HepG2 (cell line): ENCODE measurements at regions not wholly inside any gene's neighbourhood (a gene's known extent, or its start where the extent isn't known, plus 50 kb on each side); places are given as distances from the start of the nearest gene placed in this dataset.

ENCODE experiments used
- ATAC-seq: fragments of 200-7000 bp; cut with Tn5 transposase; 3 replicates; pipeline ENCODE4 v1.9.1; 2020; ENCODE audit warnings: mild to moderate bottlenecking, moderate library complexity
- BruUV-seq: library from RNA; stranded (reverse); fragments of 400-500 nt; replicated peaks from 2 replicates; lab custom pipeline; 2021; lab: Mats Ljungman, UMichigan
- CTCF ChIA-PET: fragments of 300-600 bp; formaldehyde crosslinking; extraction: SDS; loops from one replicate; lab custom pipeline; 2021; ENCODE audit warnings: low total read pairs, inconsistent platforms, low intra/inter-chr PET ratio; lab: Yijun Ruan, JAX
- POLR2A ChIA-PET: fragments of 350-600 bp; sonication (Branson Sonifier 250); formaldehyde crosslinking; loops from one replicate; lab custom pipeline; 2020; ENCODE audit warnings: antibody characterized with exemption, inconsistent platforms; lab: Yijun Ruan, JAX
- DNase-seq: peaks from one replicate; pipeline ENCODE4 v3.0.0-alpha.2; 2015; ENCODE audit warnings: low spot score
- FAIRE-seq: peaks from 3 replicates; lab custom pipeline; 2011; peaks lifted over from hg19 to GRCh38; lab: Jason Lieb, UNC
- H2AFZ ChIP-seq: one replicate; pipeline ENCODE4 v1.6.1; 2011; ENCODE audit warnings: low read length, inconsistent platforms
- H3K27ac ChIP-seq: fragments of 300-600 bp; 3 replicates; pipeline ENCODE4 v1.8.0; 2011; ENCODE audit warnings: mixed run types, mild to moderate bottlenecking, mixed read lengths, low read length, inconsistent platforms; ENCODE audit not compliant: insufficient read depth; ENCODE audit errors: extremely low read length
- H3K27me3 ChIP-seq, 2 experiments: fragments of 200-600 bp in 1 of 2; 2 replicates in 1 of 2; 3 replicates in 1 of 2; pipeline versions ENCODE4 v1.6.0 to v1.8.0; 2011; ENCODE audit warnings: low read length in 2 of 2, mild to moderate bottlenecking in 2 of 2, moderate library complexity in 2 of 2, inconsistent platforms in 1 of 2; ENCODE audit not compliant: insufficient read depth in 2 of 2, control insufficient read depth in 1 of 2
- H3K36me3 ChIP-seq, 2 experiments: fragments of 200-600 bp in 1 of 2; replicated peaks in 1 of 2; 2 replicates in 1 of 2; 3 replicates in 1 of 2; pipeline versions ENCODE4 v1.5.1 to v1.8.0; 2011; ENCODE audit warnings: low read length in 2 of 2, inconsistent platforms in 1 of 2; ENCODE audit not compliant: insufficient read depth in 2 of 2, control insufficient read depth in 1 of 2
- H3K4me1 ChIP-seq: 2 replicates; pipeline ENCODE4 v1.5.1; 2012; ENCODE audit warnings: low read length, inconsistent platforms; ENCODE audit not compliant: insufficient read depth
- H3K4me2 ChIP-seq: 2 replicates; pipeline ENCODE4 v1.6.0; 2011; ENCODE audit warnings: low read depth, low read length, inconsistent platforms
- H3K4me3 ChIP-seq, 3 experiments: fragments of 200-600 bp in 1 of 3; sonication (generic), shearing (Covaris generic) in 1 of 3; replicated peaks in 1 of 3; 2 replicates each; pipeline ENCODE4 v1.5.1; 2011 to 2016; ENCODE audit warnings: low read length in 3 of 3, inconsistent platforms in 2 of 3, low read depth in 2 of 3, mild to moderate bottlenecking in 2 of 3, control low read depth in 1 of 3, mixed read lengths in 1 of 3; ENCODE audit not compliant: insufficient read depth in 1 of 3
- H3K79me2 ChIP-seq: one replicate; pipeline ENCODE4 v1.6.1; 2011; ENCODE audit warnings: low read length, inconsistent platforms; ENCODE audit not compliant: insufficient read depth
- H3K9ac ChIP-seq: 2 replicates; pipeline ENCODE4 v1.6.0; 2011; ENCODE audit warnings: mild to moderate bottlenecking, low read depth, low read length, inconsistent platforms; ENCODE audit not compliant: insufficient read depth
- H3K9me3 ChIP-seq: 2 replicates; pipeline ENCODE4 v1.5.1; 2012; ENCODE audit warnings: mild to moderate bottlenecking, low read length
- H4K20me1 ChIP-seq: 2 replicates; pipeline ENCODE4 v1.6.0; 2011; ENCODE audit warnings: inconsistent platforms, mild to moderate bottlenecking, low read length, moderate library complexity; ENCODE audit not compliant: insufficient read depth
- STAG1 ChIP-seq: sonication (generic); formaldehyde crosslinking; IDR thresholded peaks from 2 replicates; pipeline ENCODE4 v1.4.0; 2020; ENCODE audit warnings: missing genetic modification reagents
- WGBS: methylation state at CpG from one replicate; pipeline ENCODE4 v1.1.6; 2017; ENCODE audit warnings: low lambda C conversion rate; 5-methylcytosine and 5-hydroxymethylcytosine counted together
- in situ Hi-C: cut with HindIII; loops from 2 replicates; pipeline ENCODE4 v1.10.0; 2017; ENCODE audit warnings: low pct_unique_long_range_greater_than_20kb; ENCODE audit not compliant: extremely low pct_ligation_motif_present
- intact Hi-C: fragments of 100-400 bp; cut with micrococcal nuclease; formaldehyde crosslinking; loops from one replicate; pipeline ENCODE4 v1.10.0; 2022; ENCODE audit not compliant: unreplicated experiment
- TF ChIP-seq, protein P1 (sequence below): sonication (generic); formaldehyde crosslinking; IDR thresholded peaks from 2 replicates; pipeline ENCODE4 v1.5.0; 2020; ENCODE audit warnings: mild to moderate bottlenecking, missing genetic modification reagents, moderate library complexity
- TF ChIP-seq, protein P2 (sequence below): sonication (generic); formaldehyde crosslinking; IDR thresholded peaks from 2 replicates; pipeline ENCODE4 v1.5.0; 2020; ENCODE audit warnings: mild to moderate bottlenecking, low read depth, missing genetic modification reagents, borderline replicate concordance
- TF ChIP-seq, protein P3 (sequence below): IDR thresholded peaks from 2 replicates; pipeline ENCODE4 v1.4.0; 2020; ENCODE audit warnings: mild to moderate bottlenecking, missing genetic modification reagents

DNA sequence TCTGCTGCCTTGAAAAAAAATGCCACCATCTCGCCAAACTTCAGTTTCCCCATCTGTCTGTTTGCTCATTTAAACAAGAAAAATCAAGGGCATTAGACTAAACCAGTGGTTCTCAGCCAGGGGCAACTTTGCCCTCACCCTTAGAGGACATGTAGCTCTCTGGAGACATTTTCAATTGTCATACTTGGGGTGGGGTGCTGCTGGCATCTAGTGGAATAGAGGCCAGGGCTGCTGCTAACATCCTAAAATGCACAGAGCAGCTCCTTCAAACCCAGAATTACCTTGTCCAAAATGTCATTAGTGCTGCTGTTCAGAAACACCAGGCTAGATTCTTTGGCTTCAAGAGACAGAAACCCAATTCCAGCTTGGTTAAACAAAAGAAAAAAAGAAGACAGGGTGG, 71.1 kb upstream of the FOXE1 start:
- CTCF ChIA-PET, result no interaction called here
- Histone ChIP-seq H3K9me3 (peaks cover 17% of the 10 kb centered on the region), H3K4me1 (no peaks in the 10 kb centered on the region), H3K79me2 (no peaks in the 10 kb centered on the region), H3K36me3 (no peaks in the 10 kb centered on the region), H3K4me2 (no peak overlapping the region), H3K27me3 (no peaks in the 10 kb centered on the region), H3K4me3 (no peak overlapping the region), H3K9ac (no peak overlapping the region), H3K27ac (no peak overlapping the region), H2AFZ (no peak overlapping the region), H4K20me1 (no peaks in the 10 kb centered on the region)
- WGBS, result 5% methylated on average over 1 of the region's 1 CpG
- TF ChIP-seq STAG1 (CRISPR knock-in tag), result peak; percentile 58
- TF ChIP-seq, protein P1, sequence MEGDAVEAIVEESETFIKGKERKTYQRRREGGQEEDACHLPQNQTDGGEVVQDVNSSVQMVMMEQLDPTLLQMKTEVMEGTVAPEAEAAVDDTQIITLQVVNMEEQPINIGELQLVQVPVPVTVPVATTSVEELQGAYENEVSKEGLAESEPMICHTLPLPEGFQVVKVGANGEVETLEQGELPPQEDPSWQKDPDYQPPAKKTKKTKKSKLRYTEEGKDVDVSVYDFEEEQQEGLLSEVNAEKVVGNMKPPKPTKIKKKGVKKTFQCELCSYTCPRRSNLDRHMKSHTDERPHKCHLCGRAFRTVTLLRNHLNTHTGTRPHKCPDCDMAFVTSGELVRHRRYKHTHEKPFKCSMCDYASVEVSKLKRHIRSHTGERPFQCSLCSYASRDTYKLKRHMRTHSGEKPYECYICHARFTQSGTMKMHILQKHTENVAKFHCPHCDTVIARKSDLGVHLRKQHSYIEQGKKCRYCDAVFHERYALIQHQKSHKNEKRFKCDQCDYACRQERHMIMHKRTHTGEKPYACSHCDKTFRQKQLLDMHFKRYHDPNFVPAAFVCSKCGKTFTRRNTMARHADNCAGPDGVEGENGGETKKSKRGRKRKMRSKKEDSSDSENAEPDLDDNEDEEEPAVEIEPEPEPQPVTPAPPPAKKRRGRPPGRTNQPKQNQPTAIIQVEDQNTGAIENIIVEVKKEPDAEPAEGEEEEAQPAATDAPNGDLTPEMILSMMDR (CRISPR knock-in tag), result peak; percentile 48
- TF ChIP-seq, protein P2, sequence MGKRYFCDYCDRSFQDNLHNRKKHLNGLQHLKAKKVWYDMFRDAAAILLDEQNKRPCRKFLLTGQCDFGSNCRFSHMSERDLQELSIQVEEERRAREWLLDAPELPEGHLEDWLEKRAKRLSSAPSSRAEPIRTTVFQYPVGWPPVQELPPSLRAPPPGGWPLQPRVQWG (CRISPR knock-in tag), result no peak
- TF ChIP-seq, protein P3, sequence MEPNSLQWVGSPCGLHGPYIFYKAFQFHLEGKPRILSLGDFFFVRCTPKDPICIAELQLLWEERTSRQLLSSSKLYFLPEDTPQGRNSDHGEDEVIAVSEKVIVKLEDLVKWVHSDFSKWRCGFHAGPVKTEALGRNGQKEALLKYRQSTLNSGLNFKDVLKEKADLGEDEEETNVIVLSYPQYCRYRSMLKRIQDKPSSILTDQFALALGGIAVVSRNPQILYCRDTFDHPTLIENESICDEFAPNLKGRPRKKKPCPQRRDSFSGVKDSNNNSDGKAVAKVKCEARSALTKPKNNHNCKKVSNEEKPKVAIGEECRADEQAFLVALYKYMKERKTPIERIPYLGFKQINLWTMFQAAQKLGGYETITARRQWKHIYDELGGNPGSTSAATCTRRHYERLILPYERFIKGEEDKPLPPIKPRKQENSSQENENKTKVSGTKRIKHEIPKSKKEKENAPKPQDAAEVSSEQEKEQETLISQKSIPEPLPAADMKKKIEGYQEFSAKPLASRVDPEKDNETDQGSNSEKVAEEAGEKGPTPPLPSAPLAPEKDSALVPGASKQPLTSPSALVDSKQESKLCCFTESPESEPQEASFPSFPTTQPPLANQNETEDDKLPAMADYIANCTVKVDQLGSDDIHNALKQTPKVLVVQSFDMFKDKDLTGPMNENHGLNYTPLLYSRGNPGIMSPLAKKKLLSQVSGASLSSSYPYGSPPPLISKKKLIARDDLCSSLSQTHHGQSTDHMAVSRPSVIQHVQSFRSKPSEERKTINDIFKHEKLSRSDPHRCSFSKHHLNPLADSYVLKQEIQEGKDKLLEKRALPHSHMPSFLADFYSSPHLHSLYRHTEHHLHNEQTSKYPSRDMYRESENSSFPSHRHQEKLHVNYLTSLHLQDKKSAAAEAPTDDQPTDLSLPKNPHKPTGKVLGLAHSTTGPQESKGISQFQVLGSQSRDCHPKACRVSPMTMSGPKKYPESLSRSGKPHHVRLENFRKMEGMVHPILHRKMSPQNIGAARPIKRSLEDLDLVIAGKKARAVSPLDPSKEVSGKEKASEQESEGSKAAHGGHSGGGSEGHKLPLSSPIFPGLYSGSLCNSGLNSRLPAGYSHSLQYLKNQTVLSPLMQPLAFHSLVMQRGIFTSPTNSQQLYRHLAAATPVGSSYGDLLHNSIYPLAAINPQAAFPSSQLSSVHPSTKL (CRISPR knock-in tag), result no peak
- FAIRE-seq, result no peak
- 0 out of 3 replicates have a peak, but pooled peaks have one; percentile 35 for ATAC-seq
- intact Hi-C loops, result no loop called here
- in situ Hi-C loops, result no loop called here
- POLR2A ChIA-PET, result interaction anchor here (0.6 kb wide), 1 partner anchor 271 kb away, joined by 3 read pairs; no protein-coding TSS in a partner anchor
- BruUV-seq, result no TSS peak
- DNase-seq, result no peak
